ENCODE measurements at regions not wholly inside any gene's neighbourhood (a gene's known extent, or its start where the extent isn't known, plus 50 kb on each side); places are given as distances from the start of the nearest gene placed in this dataset.

GRCh38 chr3:109809513-109809912, 472.2 kb upstream of the DPPA4 start:
- TF ChIP-seq JUND (IDR thresholded peaks at IDR 0.05) (no peak), EGR1 (IDR thresholded peaks at IDR 0.05; ENCODE audit: low read depth in 2 of 2) (no peak), GABPA (IDR thresholded peaks at IDR 0.05 in 1 of 2, conservative IDR thresholded peaks at IDR 0.05 in 1 of 2) (no peak), RXRA (IDR thresholded peaks at IDR 0.05) (no peak), YY1 (IDR thresholded peaks at IDR 0.05) (no peak), HNF4G (IDR thresholded peaks at IDR 0.05) (no peak)
- TF ChIP-seq, protein P1, sequence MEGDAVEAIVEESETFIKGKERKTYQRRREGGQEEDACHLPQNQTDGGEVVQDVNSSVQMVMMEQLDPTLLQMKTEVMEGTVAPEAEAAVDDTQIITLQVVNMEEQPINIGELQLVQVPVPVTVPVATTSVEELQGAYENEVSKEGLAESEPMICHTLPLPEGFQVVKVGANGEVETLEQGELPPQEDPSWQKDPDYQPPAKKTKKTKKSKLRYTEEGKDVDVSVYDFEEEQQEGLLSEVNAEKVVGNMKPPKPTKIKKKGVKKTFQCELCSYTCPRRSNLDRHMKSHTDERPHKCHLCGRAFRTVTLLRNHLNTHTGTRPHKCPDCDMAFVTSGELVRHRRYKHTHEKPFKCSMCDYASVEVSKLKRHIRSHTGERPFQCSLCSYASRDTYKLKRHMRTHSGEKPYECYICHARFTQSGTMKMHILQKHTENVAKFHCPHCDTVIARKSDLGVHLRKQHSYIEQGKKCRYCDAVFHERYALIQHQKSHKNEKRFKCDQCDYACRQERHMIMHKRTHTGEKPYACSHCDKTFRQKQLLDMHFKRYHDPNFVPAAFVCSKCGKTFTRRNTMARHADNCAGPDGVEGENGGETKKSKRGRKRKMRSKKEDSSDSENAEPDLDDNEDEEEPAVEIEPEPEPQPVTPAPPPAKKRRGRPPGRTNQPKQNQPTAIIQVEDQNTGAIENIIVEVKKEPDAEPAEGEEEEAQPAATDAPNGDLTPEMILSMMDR (IDR thresholded peaks at IDR 0.05; ENCODE audit: low read depth, low read length, missing input control): no peak
- TF ChIP-seq, protein P2, sequence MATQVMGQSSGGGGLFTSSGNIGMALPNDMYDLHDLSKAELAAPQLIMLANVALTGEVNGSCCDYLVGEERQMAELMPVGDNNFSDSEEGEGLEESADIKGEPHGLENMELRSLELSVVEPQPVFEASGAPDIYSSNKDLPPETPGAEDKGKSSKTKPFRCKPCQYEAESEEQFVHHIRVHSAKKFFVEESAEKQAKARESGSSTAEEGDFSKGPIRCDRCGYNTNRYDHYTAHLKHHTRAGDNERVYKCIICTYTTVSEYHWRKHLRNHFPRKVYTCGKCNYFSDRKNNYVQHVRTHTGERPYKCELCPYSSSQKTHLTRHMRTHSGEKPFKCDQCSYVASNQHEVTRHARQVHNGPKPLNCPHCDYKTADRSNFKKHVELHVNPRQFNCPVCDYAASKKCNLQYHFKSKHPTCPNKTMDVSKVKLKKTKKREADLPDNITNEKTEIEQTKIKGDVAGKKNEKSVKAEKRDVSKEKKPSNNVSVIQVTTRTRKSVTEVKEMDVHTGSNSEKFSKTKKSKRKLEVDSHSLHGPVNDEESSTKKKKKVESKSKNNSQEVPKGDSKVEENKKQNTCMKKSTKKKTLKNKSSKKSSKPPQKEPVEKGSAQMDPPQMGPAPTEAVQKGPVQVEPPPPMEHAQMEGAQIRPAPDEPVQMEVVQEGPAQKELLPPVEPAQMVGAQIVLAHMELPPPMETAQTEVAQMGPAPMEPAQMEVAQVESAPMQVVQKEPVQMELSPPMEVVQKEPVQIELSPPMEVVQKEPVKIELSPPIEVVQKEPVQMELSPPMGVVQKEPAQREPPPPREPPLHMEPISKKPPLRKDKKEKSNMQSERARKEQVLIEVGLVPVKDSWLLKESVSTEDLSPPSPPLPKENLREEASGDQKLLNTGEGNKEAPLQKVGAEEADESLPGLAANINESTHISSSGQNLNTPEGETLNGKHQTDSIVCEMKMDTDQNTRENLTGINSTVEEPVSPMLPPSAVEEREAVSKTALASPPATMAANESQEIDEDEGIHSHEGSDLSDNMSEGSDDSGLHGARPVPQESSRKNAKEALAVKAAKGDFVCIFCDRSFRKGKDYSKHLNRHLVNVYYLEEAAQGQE (IDR thresholded peaks at IDR 0.05): no peak
- TF ChIP-seq, protein P3, sequence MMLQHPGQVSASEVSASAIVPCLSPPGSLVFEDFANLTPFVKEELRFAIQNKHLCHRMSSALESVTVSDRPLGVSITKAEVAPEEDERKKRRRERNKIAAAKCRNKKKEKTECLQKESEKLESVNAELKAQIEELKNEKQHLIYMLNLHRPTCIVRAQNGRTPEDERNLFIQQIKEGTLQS (IDR thresholded peaks at IDR 0.05): no peak
- TF ChIP-seq, protein P4, sequence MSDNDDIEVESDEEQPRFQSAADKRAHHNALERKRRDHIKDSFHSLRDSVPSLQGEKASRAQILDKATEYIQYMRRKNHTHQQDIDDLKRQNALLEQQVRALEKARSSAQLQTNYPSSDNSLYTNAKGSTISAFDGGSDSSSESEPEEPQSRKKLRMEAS (IDR thresholded peaks at IDR 0.05): no peak
